ENCODE measurements at regions not wholly inside any gene's neighbourhood (a gene's known extent, or its start where the extent isn't known, plus 50 kb on each side); places are given as distances from the start of the nearest gene placed in this dataset.

GRCh38 chr5:72623323-72623722 is 116.1 kb upstream of the ZNF366 start:
- no peaks in the 10 kb centered on the region for H3K9me3 ChIP-seq (ENCODE audit: control insufficient read depth, low read depth, low read length)
- 80% methylated on average over 3 of the region's 6 CpGs for WGBS (ENCODE audit: insufficient coverage, low lambda C conversion rate)
- no peak for DNase-seq
- no peak overlapping the region for H3K4me3 ChIP-seq (ENCODE audit: low read length)
- no peak overlapping the region for H3K27ac ChIP-seq (ENCODE audit: low read length)
- peaks cover 7% of the 10 kb centered on the region for H3K27me3 ChIP-seq (ENCODE audit: control insufficient read depth, insufficient read depth, low read length)
- no peaks in the 10 kb centered on the region for H3K36me3 ChIP-seq (ENCODE audit: control insufficient read depth, insufficient read depth, low read length)
- peaks cover 3% of the 10 kb centered on the region for H3K4me1 ChIP-seq (ENCODE audit: control insufficient read depth, insufficient read depth, low read length)

GRCh38 chr5:72622170-72622760 is 115.1 kb upstream of the ZNF366 start:
- no peaks in the 10 kb centered on the region for H3K9me3 ChIP-seq (ENCODE audit: control insufficient read depth, low read depth, low read length)
- no peak for DNase-seq
- H3K27me3 ChIP-seq (ENCODE audit: control insufficient read depth, insufficient read depth, low read length), result peaks cover 7% of the 10 kb centered on the region
- H3K36me3 ChIP-seq (ENCODE audit: control insufficient read depth, insufficient read depth, low read length), result no peaks in the 10 kb centered on the region
- H3K27ac ChIP-seq (ENCODE audit: low read length), result no peak overlapping the region
- 100% methylated on average over 2 of the region's 5 CpGs for WGBS (ENCODE audit: insufficient coverage, low lambda C conversion rate)
- peaks cover 2% of the 10 kb centered on the region for H3K4me1 ChIP-seq (ENCODE audit: control insufficient read depth, insufficient read depth, low read length)
- no peak overlapping the region for H3K4me3 ChIP-seq (ENCODE audit: low read length)

GRCh38 chr5:72621576-72621975 is 114.4 kb upstream of the ZNF366 start:
- H3K27me3 ChIP-seq (ENCODE audit: control insufficient read depth, insufficient read depth, low read length), result peaks cover 7% of the 10 kb centered on the region
- DNase-seq, result no peak
- no peak overlapping the region for H3K27ac ChIP-seq (ENCODE audit: low read length)
- H3K4me1 ChIP-seq (ENCODE audit: control insufficient read depth, insufficient read depth, low read length), result peaks cover 2% of the 10 kb centered on the region
- WGBS (ENCODE audit: insufficient coverage, low lambda C conversion rate), result 100% methylated on average over 1 of the region's 1 CpG
- H3K4me3 ChIP-seq (ENCODE audit: low read length), result no peak overlapping the region
- no peaks in the 10 kb centered on the region for H3K36me3 ChIP-seq (ENCODE audit: control insufficient read depth, insufficient read depth, low read length)
- no peaks in the 10 kb centered on the region for H3K9me3 ChIP-seq (ENCODE audit: control insufficient read depth, low read depth, low read length)

- Histone ChIP-seq H3K9me3 (ENCODE audit: control insufficient read depth, low read depth, low read length) (no peaks in the 10 kb centered on the region), H3K4me3 (ENCODE audit: low read length) (no peak overlapping the region), H3K36me3 (ENCODE audit: control insufficient read depth, insufficient read depth, low read length) (no peaks in the 10 kb centered on the region), H3K4me1 (ENCODE audit: control insufficient read depth, insufficient read depth, low read length) (no peaks in the 10 kb centered on the region), H3K27ac (ENCODE audit: low read length) (no peak overlapping the region), H3K27me3 (ENCODE audit: control insufficient read depth, insufficient read depth, low read length) (peaks cover 3% of the 10 kb centered on the region)
- DNase-seq, result no peak
- WGBS (ENCODE audit: insufficient coverage, low lambda C conversion rate), result no CpG with 5 or more reads among the region's 1 CpG
These were observed 112.5 kb upstream of the ZNF366 start for GRCh38 chr5:72619677-72620076.

- Histone ChIP-seq H3K4me3 (ENCODE audit: low read length) (no peak overlapping the region), H3K36me3 (ENCODE audit: control insufficient read depth, insufficient read depth, low read length) (no peaks in the 10 kb centered on the region), H3K4me1 (ENCODE audit: control insufficient read depth, insufficient read depth, low read length) (no peaks in the 10 kb centered on the region), H3K27me3 (ENCODE audit: control insufficient read depth, insufficient read depth, low read length) (peaks cover 3% of the 10 kb centered on the region), H3K27ac (ENCODE audit: low read length) (no peak overlapping the region), H3K9me3 (ENCODE audit: control insufficient read depth, low read depth, low read length) (no peaks in the 10 kb centered on the region)
- no peak for DNase-seq
- WGBS (ENCODE audit: insufficient coverage, low lambda C conversion rate), result 86% methylated on average over 1 of the region's 2 CpGs
These were observed 112.0 kb upstream of the ZNF366 start for GRCh38 chr5:72619251-72619650.

GRCh38 chr5:72618708-72619107 is 111.5 kb upstream of the ZNF366 start:
- H3K4me1 ChIP-seq (ENCODE audit: control insufficient read depth, insufficient read depth, low read length), result no peaks in the 10 kb centered on the region
- 83% methylated on average over 1 of the region's 4 CpGs for WGBS (ENCODE audit: insufficient coverage, low lambda C conversion rate)
- H3K36me3 ChIP-seq (ENCODE audit: control insufficient read depth, insufficient read depth, low read length), result no peaks in the 10 kb centered on the region
- no peak for DNase-seq
- no peak overlapping the region for H3K27ac ChIP-seq (ENCODE audit: low read length)
- no peak overlapping the region for H3K4me3 ChIP-seq (ENCODE audit: low read length)
- H3K9me3 ChIP-seq (ENCODE audit: control insufficient read depth, low read depth, low read length), result no peaks in the 10 kb centered on the region
- peaks cover 3% of the 10 kb centered on the region for H3K27me3 ChIP-seq (ENCODE audit: control insufficient read depth, insufficient read depth, low read length)

GRCh38 chr5:72615061-72615460 is 107.9 kb upstream of the ZNF366 start:
- Histone ChIP-seq H3K27ac (ENCODE audit: low read length) (no peak overlapping the region), H3K4me1 (ENCODE audit: control insufficient read depth, insufficient read depth, low read length) (no peaks in the 10 kb centered on the region), H3K27me3 (ENCODE audit: control insufficient read depth, insufficient read depth, low read length) (peaks cover 3% of the 10 kb centered on the region), H3K9me3 (ENCODE audit: control insufficient read depth, low read depth, low read length) (no peaks in the 10 kb centered on the region), H3K4me3 (ENCODE audit: low read length) (no peak overlapping the region), H3K36me3 (ENCODE audit: control insufficient read depth, insufficient read depth, low read length) (no peaks in the 10 kb centered on the region)
- DNase-seq, result no peak

- no peaks in the 10 kb centered on the region for H3K4me1 ChIP-seq (ENCODE audit: control insufficient read depth, insufficient read depth, low read length)
- H3K4me3 ChIP-seq (ENCODE audit: low read length), result no peak overlapping the region
- no peaks in the 10 kb centered on the region for H3K9me3 ChIP-seq (ENCODE audit: control insufficient read depth, low read depth, low read length)
- no CpG with 5 or more reads among the region's 2 CpGs for WGBS (ENCODE audit: insufficient coverage, low lambda C conversion rate)
- no peaks in the 10 kb centered on the region for H3K27me3 ChIP-seq (ENCODE audit: control insufficient read depth, insufficient read depth, low read length)
- no peaks in the 10 kb centered on the region for H3K36me3 ChIP-seq (ENCODE audit: control insufficient read depth, insufficient read depth, low read length)
- no peak for DNase-seq
- no peak overlapping the region for H3K27ac ChIP-seq (ENCODE audit: low read length)
These were observed 106.3 kb upstream of the ZNF366 start for GRCh38 chr5:72613515-72613914.

- no peak for DNase-seq
These were observed 105.6 kb upstream of the ZNF366 start for GRCh38 chr5:72612810-72613209.

GRCh38 chr5:72611118-72611730 is 104.0 kb upstream of the ZNF366 start:
- Histone ChIP-seq H3K4me3 (ENCODE audit: low read length) (no peak overlapping the region), H3K27me3 (ENCODE audit: control insufficient read depth, insufficient read depth, low read length) (no peaks in the 10 kb centered on the region), H3K27ac (ENCODE audit: low read length) (no peak overlapping the region), H3K36me3 (ENCODE audit: control insufficient read depth, insufficient read depth, low read length) (no peaks in the 10 kb centered on the region), H3K9me3 (ENCODE audit: control insufficient read depth, low read depth, low read length) (no peaks in the 10 kb centered on the region), H3K4me1 (ENCODE audit: control insufficient read depth, insufficient read depth, low read length) (no peaks in the 10 kb centered on the region)
- WGBS (ENCODE audit: insufficient coverage, low lambda C conversion rate), result 51% methylated on average over 2 of the region's 6 CpGs
- peak; percentile 55 to 60 for DNase-seq

More at GRCh38 chr5:72612810-72613209, 105.6 kb upstream of the ZNF366 start:
- Histone ChIP-seq H3K4me1 (ENCODE audit: control insufficient read depth, insufficient read depth, low read length) (no peaks in the 10 kb centered on the region), H3K4me3 (ENCODE audit: low read length) (no peak overlapping the region), H3K27me3 (ENCODE audit: control insufficient read depth, insufficient read depth, low read length) (no peaks in the 10 kb centered on the region), H3K36me3 (ENCODE audit: control insufficient read depth, insufficient read depth, low read length) (no peaks in the 10 kb centered on the region), H3K27ac (ENCODE audit: low read length) (no peak overlapping the region), H3K9me3 (ENCODE audit: control insufficient read depth, low read depth, low read length) (no peaks in the 10 kb centered on the region)
- WGBS (ENCODE audit: insufficient coverage, low lambda C conversion rate), result 100% methylated on average over 1 of the region's 2 CpGs

GRCh38 chr5:72608926-72609325 is 101.7 kb upstream of the ZNF366 start:
- Histone ChIP-seq H3K4me1 (ENCODE audit: control insufficient read depth, insufficient read depth, low read length) (no peaks in the 10 kb centered on the region), H3K4me3 (ENCODE audit: low read length) (no peak overlapping the region), H3K27ac (ENCODE audit: low read length) (no peak overlapping the region), H3K27me3 (ENCODE audit: control insufficient read depth, insufficient read depth, low read length) (no peaks in the 10 kb centered on the region), H3K9me3 (ENCODE audit: control insufficient read depth, low read depth, low read length) (no peaks in the 10 kb centered on the region), H3K36me3 (ENCODE audit: control insufficient read depth, insufficient read depth, low read length) (no peaks in the 10 kb centered on the region)
- no CpG with 5 or more reads among the region's 3 CpGs for WGBS (ENCODE audit: insufficient coverage, low lambda C conversion rate)
- no peak for DNase-seq
